ENCODE measurements at regions not wholly inside any gene's neighbourhood (a gene's known extent, or its start where the extent isn't known, plus 50 kb on each side); places are given as distances from the start of the nearest gene placed in this dataset.

- DNase-seq (ENCODE audit: low read depth): no peak
Measured at GRCh38 chr2:111715987-111716904, 167.7 kb downstream of the ANAPC1 start.

DNA sequence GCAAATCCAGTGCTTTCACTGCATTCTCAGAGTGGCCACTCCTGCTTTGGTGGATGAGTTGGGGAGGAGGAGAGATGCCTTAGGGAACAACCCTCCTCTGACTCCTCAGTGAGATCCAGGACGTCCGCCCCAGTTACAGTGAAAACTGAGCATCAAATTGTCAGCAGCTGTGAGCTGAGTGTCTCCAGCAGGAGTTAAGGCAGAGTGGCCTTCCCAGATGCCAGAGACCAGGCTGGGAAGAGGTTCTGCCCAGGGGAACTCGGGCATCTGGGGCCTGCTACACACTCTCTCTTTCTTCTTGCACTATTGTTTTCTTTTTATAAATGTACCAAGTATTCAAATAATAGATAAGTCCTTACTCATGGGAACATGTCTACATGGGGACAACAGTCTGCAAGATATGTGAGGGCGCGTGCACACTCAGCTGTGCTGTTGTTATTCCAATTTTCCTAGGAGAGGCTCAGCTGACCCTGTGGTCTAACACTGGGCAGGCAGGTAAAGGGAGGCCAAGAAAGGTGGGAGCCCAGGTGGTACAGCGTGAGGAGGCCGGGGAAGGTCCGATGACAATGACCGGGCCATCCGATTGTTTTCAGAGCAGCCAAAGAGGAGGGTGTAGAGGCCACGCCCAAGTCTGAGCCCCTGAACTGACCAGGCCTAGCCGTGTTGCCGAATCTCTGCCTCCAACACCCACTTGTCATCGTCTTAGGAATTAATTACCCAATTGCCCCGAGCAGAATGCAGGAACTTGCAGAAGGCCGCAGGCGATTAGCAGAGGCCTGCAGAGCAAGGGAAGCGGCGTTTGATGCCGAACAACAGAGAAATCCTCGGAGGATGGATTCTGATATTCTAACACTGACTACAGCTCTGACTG, 166.9 kb downstream of the ANAPC1 start:
- no peak for DNase-seq (ENCODE audit: low read depth)

All from stromal cell of bone marrow (primary cell).